ENCODE measurements at regions not wholly inside any gene's neighbourhood (a gene's known extent, or its start where the extent isn't known, plus 50 kb on each side); places are given as distances from the start of the nearest gene placed in this dataset.
"Not testable (repeated sequence)": the region's sequence is repeated elsewhere in the genome, so short reads cannot be mapped to it uniquely, and the experiment has no call there.

- Mint-ChIP-seq H3K9me3 (ENCODE audit: unreplicated experiment) (peaks cover 11% of the 10 kb centered on the region), H3K4me3 (ENCODE audit: unreplicated experiment) (no peak overlapping the region), H3K27me3 (ENCODE audit: unreplicated experiment) (no peaks in the 10 kb centered on the region), H3K36me3 (ENCODE audit: unreplicated experiment) (peaks cover 2% of the 10 kb centered on the region), H3K4me1 (ENCODE audit: unreplicated experiment) (peaks cover 14% of the 10 kb centered on the region), H3K27ac (ENCODE audit: unreplicated experiment) (peak overlapping the region; percentile 8)
- no peak for TF ChIP-seq CTCF (IDR thresholded peaks at IDR 0.05)
- DNase-seq (ENCODE audit: extremely low spot score, unreplicated experiment), result no peak
These were observed 548.0 kb downstream of the ETS1 start for GRCh38 chr11:128039140-128040021.

GRCh38 chr11:128036556-128037093 is 550.7 kb downstream of the ETS1 start:
- no peak for TF ChIP-seq CTCF (IDR thresholded peaks at IDR 0.05)
- no peaks in the 10 kb centered on the region for H3K27me3 Mint-ChIP-seq (ENCODE audit: unreplicated experiment)
- no peaks in the 10 kb centered on the region for H3K36me3 Mint-ChIP-seq (ENCODE audit: unreplicated experiment)
- H3K27ac Mint-ChIP-seq (ENCODE audit: unreplicated experiment), result no peak overlapping the region
- no peak for DNase-seq (ENCODE audit: extremely low spot score, unreplicated experiment)
- peaks cover 11% of the 10 kb centered on the region for H3K4me1 Mint-ChIP-seq (ENCODE audit: unreplicated experiment)
- H3K4me3 Mint-ChIP-seq (ENCODE audit: unreplicated experiment), result no peak overlapping the region
- H3K9me3 Mint-ChIP-seq (ENCODE audit: unreplicated experiment), result no peaks in the 10 kb centered on the region

GRCh38 chr11:128036006-128036405 is 551.4 kb downstream of the ETS1 start:
- Mint-ChIP-seq H3K36me3 (ENCODE audit: unreplicated experiment) (no peaks in the 10 kb centered on the region), H3K9me3 (ENCODE audit: unreplicated experiment) (no peaks in the 10 kb centered on the region)
- no peak for DNase-seq (ENCODE audit: extremely low spot score, unreplicated experiment)

GRCh38 chr11:128031538-128032134 is 555.7 kb downstream of the ETS1 start:
- TF ChIP-seq CTCF (IDR thresholded peaks at IDR 0.05), result peak; percentile 91
- H3K9me3 Mint-ChIP-seq (ENCODE audit: unreplicated experiment); H3K27me3 Mint-ChIP-seq (ENCODE audit: unreplicated experiment); H3K36me3 Mint-ChIP-seq (ENCODE audit: unreplicated experiment); DNase-seq (ENCODE audit: extremely low spot score, unreplicated experiment); H3K4me3 Mint-ChIP-seq (ENCODE audit: unreplicated experiment); H3K27ac Mint-ChIP-seq (ENCODE audit: unreplicated experiment): not testable (repeated sequence)
- H3K4me1 Mint-ChIP-seq (ENCODE audit: unreplicated experiment), result peaks cover 20% of the 10 kb centered on the region

More at GRCh38 chr11:128036006-128036405, 551.4 kb downstream of the ETS1 start:
- no peak overlapping the region for H3K4me3 Mint-ChIP-seq (ENCODE audit: unreplicated experiment)
- H3K4me1 Mint-ChIP-seq (ENCODE audit: unreplicated experiment), result peaks cover 13% of the 10 kb centered on the region
- H3K27ac Mint-ChIP-seq (ENCODE audit: unreplicated experiment), result no peak overlapping the region
- H3K27me3 Mint-ChIP-seq (ENCODE audit: unreplicated experiment), result no peaks in the 10 kb centered on the region
- no peak for TF ChIP-seq CTCF (IDR thresholded peaks at IDR 0.05)

- TF ChIP-seq CTCF (IDR thresholded peaks at IDR 0.05), result no peak
- Mint-ChIP-seq H3K36me3 (ENCODE audit: unreplicated experiment) (no peaks in the 10 kb centered on the region), H3K4me3 (ENCODE audit: unreplicated experiment) (no peak overlapping the region), H3K27ac (ENCODE audit: unreplicated experiment) (no peak overlapping the region), H3K9me3 (ENCODE audit: unreplicated experiment) (no peaks in the 10 kb centered on the region), H3K27me3 (ENCODE audit: unreplicated experiment) (no peaks in the 10 kb centered on the region), H3K4me1 (ENCODE audit: unreplicated experiment) (peaks cover 23% of the 10 kb centered on the region)
- DNase-seq (ENCODE audit: extremely low spot score, unreplicated experiment), result no peak
These were observed 558.1 kb downstream of the ETS1 start for GRCh38 chr11:128029219-128029722.

Measured in osteocyte (in vitro differentiated cells).